ENCODE measurements at regions not wholly inside any gene's neighbourhood (a gene's known extent, or its start where the extent isn't known, plus 50 kb on each side); places are given as distances from the start of the nearest gene placed in this dataset.

- ChIA-PET POLR2A (no interaction called here), RAD21 (ENCODE audit: unreplicated experiment) (no interaction called here), SMC1A (ENCODE audit: uncharacterized antibody, unreplicated experiment) (no interaction called here), CTCF (no interaction called here)
- Histone ChIP-seq H4K20me1 (ENCODE audit: control insufficient read depth, insufficient read depth) (no peaks in the 10 kb centered on the region), H3K27ac (ENCODE audit: control insufficient read depth, insufficient read depth) (no peak overlapping the region), H3K36me3 (ENCODE audit: control insufficient read depth in 2 of 2, insufficient read depth in 2 of 2, low read length in 1 of 2) (no peaks in the 10 kb centered on the region), H3K4me1 (ENCODE audit: control insufficient read depth, insufficient read depth, low read length) (no peaks in the 10 kb centered on the region), H3K4me2 (ENCODE audit: control insufficient read depth, insufficient read depth) (no peak overlapping the region), H3K9me3 (replicated peaks; ENCODE audit: control insufficient read depth, insufficient read depth, low read length) (no peaks in the 10 kb centered on the region), H3K27me3 (replicated peaks in 1 of 2; ENCODE audit: control insufficient read depth in 2 of 2, insufficient read depth in 2 of 2, low read length in 1 of 2) (peaks cover 0 to 4% of the 10 kb centered on the region in 2 experiments; a peak in 2 of 4 replicates), H3K4me3 (no peak overlapping the region), H3K9ac (ENCODE audit: control insufficient read depth, insufficient read depth, low read length) (no peak overlapping the region), H3K79me2 (ENCODE audit: control insufficient read depth, insufficient read depth, low read length) (no peaks in the 10 kb centered on the region), H2AFZ (ENCODE audit: control insufficient read depth, low read depth, low read length) (no peak overlapping the region)
- ATAC-seq (no peak), DNase-seq (ENCODE audit: low read depth, low spot score) (no peak), FAIRE-seq (no peak)
- WGBS (ENCODE audit: insufficient coverage, insufficient replicate concordance, low lambda C conversion rate, missing lambda C conversion rate): 35% methylated on average over 8 of the region's 8 CpGs
- intact Hi-C loops (cut with micrococcal nuclease; ENCODE audit: unreplicated experiment): no loop called here
- no TSS peak for BruUV-seq (replicated peaks)
- no peak for TF ChIP-seq CREB1 (IDR thresholded peaks at IDR 0.05; ENCODE audit: low read depth)
- TF ChIP-seq CHD4 (IDR thresholded peaks at IDR 0.05): no peak
- no peak for TF ChIP-seq PKNOX1 (IDR thresholded peaks at IDR 0.05)
- no peak for TF ChIP-seq EGR1 (IDR thresholded peaks at IDR 0.05; ENCODE audit: borderline replicate concordance in 1 of 2, low read depth in 2 of 2, low read length in 2 of 2)
- TF ChIP-seq MYC (IDR thresholded peaks at IDR 0.05; ENCODE audit: insufficient read depth, insufficient read length, insufficient replicate concordance, low read length, severe bottlenecking): no peak
- no peak for TF ChIP-seq SP1 (IDR thresholded peaks at IDR 0.05; ENCODE audit: low read depth, low read length)
- TF ChIP-seq HDAC2 (IDR thresholded peaks at IDR 0.05): no peak
- in situ Hi-C loops (cut with MboI): no loop called here
These were observed 175.4 kb downstream of the SNX10 start for GRCh38 chr7:26467104-26467503.

- Histone ChIP-seq H3K9me3 (replicated peaks; ENCODE audit: control insufficient read depth, insufficient read depth, low read length) (no peaks in the 10 kb centered on the region), H3K27me3 (replicated peaks in 1 of 2; ENCODE audit: control insufficient read depth in 2 of 2, insufficient read depth in 2 of 2, low read length in 1 of 2) (peaks cover 0 to 4% of the 10 kb centered on the region in 2 experiments; a peak in 2 of 4 replicates), H3K79me2 (ENCODE audit: control insufficient read depth, insufficient read depth, low read length) (no peaks in the 10 kb centered on the region), H3K4me1 (ENCODE audit: control insufficient read depth, insufficient read depth, low read length) (no peaks in the 10 kb centered on the region), H2AFZ (ENCODE audit: control insufficient read depth, low read depth, low read length) (no peak overlapping the region), H3K4me2 (ENCODE audit: control insufficient read depth, insufficient read depth) (no peak overlapping the region), H3K36me3 (ENCODE audit: control insufficient read depth in 2 of 2, insufficient read depth in 2 of 2, low read length in 1 of 2) (no peaks in the 10 kb centered on the region), H3K4me3 (no peak overlapping the region), H3K9ac (ENCODE audit: control insufficient read depth, insufficient read depth, low read length) (no peak overlapping the region), H3K27ac (ENCODE audit: control insufficient read depth, insufficient read depth) (no peak overlapping the region), H4K20me1 (ENCODE audit: control insufficient read depth, insufficient read depth) (no peaks in the 10 kb centered on the region)
- ChIA-PET RAD21 (ENCODE audit: unreplicated experiment) (interaction anchor here (0.8 kb wide), 1 partner anchor 16 kb away, joined by 3 read pairs; no protein-coding TSS in a partner anchor), CTCF (interaction anchor here (0.7 kb wide), 1 partner anchor 1364 kb away, joined by 3 read pairs; no protein-coding TSS in a partner anchor), SMC1A (ENCODE audit: uncharacterized antibody, unreplicated experiment) (interaction anchor here (1.5 kb wide), 1 partner anchor 12 kb away, joined by 4 read pairs; no protein-coding TSS in a partner anchor), POLR2A (no interaction called here)
- no peak for ATAC-seq
- no TSS peak for BruUV-seq (replicated peaks)
- DNase-seq (ENCODE audit: low read depth, low spot score): no peak
- WGBS (ENCODE audit: insufficient coverage, insufficient replicate concordance, low lambda C conversion rate, missing lambda C conversion rate): 29% methylated on average over 3 of the region's 3 CpGs
- intact Hi-C loops (cut with micrococcal nuclease; ENCODE audit: unreplicated experiment) (no loop called here), in situ Hi-C loops (cut with MboI) (no loop called here)
- FAIRE-seq: no peak
- TF ChIP-seq MEF2A (IDR thresholded peaks at IDR 0.05; ENCODE audit: insufficient read depth, low read depth, low read length): no peak
- no peak for TF ChIP-seq CBX3 (IDR thresholded peaks at IDR 0.05; ENCODE audit: borderline replicate concordance, low read depth)
- TF ChIP-seq HDAC2 (IDR thresholded peaks at IDR 0.05): no peak
- no peak for TF ChIP-seq PML (IDR thresholded peaks at IDR 0.05; ENCODE audit: low read length)
- TF ChIP-seq MEF2B (IDR thresholded peaks at IDR 0.05; ENCODE audit: partially characterized antibody, poor library complexity, severe bottlenecking): no peak
- TF ChIP-seq SMAD5 (IDR thresholded peaks at IDR 0.05; ENCODE audit: low read depth): no peak
- TF ChIP-seq ZNF592 (IDR thresholded peaks at IDR 0.05): no peak
These were observed 175.9 kb downstream of the SNX10 start for GRCh38 chr7:26467541-26467940.

Data from GM12878 (cell line).